Ishikawa (cell line): ENCODE measurements at regions not wholly inside any gene's neighbourhood (a gene's known extent, or its start where the extent isn't known, plus 50 kb on each side); places are given as distances from the start of the nearest gene placed in this dataset.

Source experiments
- CEBPB ChIP-seq: IDR thresholded peaks from 2 replicates; pipeline ENCODE4 v1.6.1; 2012
- CREB1 ChIP-seq: IDR thresholded peaks from 2 replicates; pipeline ENCODE4 v1.6.1; 2012; ENCODE audit warnings: low read depth
- EGR1 ChIP-seq: IDR thresholded peaks from 2 replicates; pipeline ENCODE4 v1.6.1; 2012
- EP300 ChIP-seq: IDR thresholded peaks from 2 replicates; pipeline ENCODE4 v1.6.1; 2012; ENCODE audit warnings: borderline replicate concordance
- FOXM1 ChIP-seq: IDR thresholded peaks from 2 replicates; pipeline ENCODE4 v1.6.1; 2012; ENCODE audit warnings: low read depth, borderline replicate concordance
- MAX ChIP-seq: IDR thresholded peaks from 2 replicates; pipeline ENCODE4 v1.6.1; 2012
- NFIC ChIP-seq: IDR thresholded peaks from 2 replicates; pipeline ENCODE4 v1.6.1; 2012
- RAD21 ChIP-seq: IDR thresholded peaks from 2 replicates; pipeline ENCODE4 v1.6.1; 2012; ENCODE audit warnings: low read depth
- REST ChIP-seq: IDR thresholded peaks from 2 replicates; pipeline ENCODE4 v1.6.1; 2012; ENCODE audit warnings: low read depth, mild to moderate bottlenecking
- TAF1 ChIP-seq: IDR thresholded peaks from 2 replicates; pipeline ENCODE4 v1.6.1; 2012; ENCODE audit warnings: low read depth, mild to moderate bottlenecking
- TCF12 ChIP-seq: IDR thresholded peaks from 2 replicates; pipeline ENCODE4 v1.6.1; 2012; ENCODE audit warnings: low read depth
- TEAD4 ChIP-seq: IDR thresholded peaks from 2 replicates; pipeline ENCODE4 v1.6.1; 2012
- USF1 ChIP-seq: IDR thresholded peaks from 2 replicates; pipeline ENCODE4 v1.6.1; 2012
- YY1 ChIP-seq: IDR thresholded peaks from 2 replicates; pipeline ENCODE4 v1.6.1; 2012; ENCODE audit warnings: low read depth
- ZBTB7A ChIP-seq: IDR thresholded peaks from 2 replicates; pipeline ENCODE4 v1.6.1; 2012; ENCODE audit warnings: low read depth

GRCh38 chr12:68461645-68462044, 129.5 kb upstream of the MDM1 start:
- TF ChIP-seq EGR1: no peak
- no peak for TF ChIP-seq USF1
- no peak for TF ChIP-seq EP300
- no peak for TF ChIP-seq REST
- no peak for TF ChIP-seq TCF12
- TF ChIP-seq ZBTB7A: no peak
- TF ChIP-seq YY1: no peak

- TF ChIP-seq ZBTB7A: no peak
Observed at GRCh38 chr12:68462803-68463202, 130.6 kb upstream of the MDM1 start.

- no peak for TF ChIP-seq YY1
- no peak for TF ChIP-seq EGR1
- no peak for TF ChIP-seq TAF1
- TF ChIP-seq EP300: no peak
- no peak for TF ChIP-seq FOXM1
- no peak for TF ChIP-seq NFIC
- no peak for TF ChIP-seq CEBPB
- TF ChIP-seq REST: no peak
- no peak for TF ChIP-seq ZBTB7A
- no peak for TF ChIP-seq TEAD4
- TF ChIP-seq USF1: no peak
- no peak for TF ChIP-seq RAD21
- no peak for TF ChIP-seq TCF12
- TF ChIP-seq CREB1: no peak
- no peak for TF ChIP-seq MAX
Observed at GRCh38 chr12:68465227-68465626, 133.1 kb upstream of the MDM1 start.

- TF ChIP-seq EGR1 (no peak), TAF1 (no peak), REST (no peak), CREB1 (no peak), EP300 (no peak), FOXM1 (no peak), CEBPB (no peak), NFIC (no peak), TEAD4 (no peak), RAD21 (no peak), USF1 (no peak), ZBTB7A (no peak), MAX (no peak), TCF12 (no peak), YY1 (no peak)
Observed at GRCh38 chr12:68467514-68467913, 135.4 kb upstream of the MDM1 start.

GRCh38 chr12:68468036-68468435, 135.9 kb upstream of the MDM1 start:
- TF ChIP-seq EGR1 (no peak), TEAD4 (no peak), EP300 (no peak), CEBPB (no peak), NFIC (no peak), MAX (no peak), CREB1 (no peak), TCF12 (no peak), TAF1 (no peak), USF1 (no peak), REST (no peak), ZBTB7A (no peak), YY1 (no peak), RAD21 (no peak), FOXM1 (no peak)
